Lower leg skin (tissue), 3 donors: ENCODE measurements at regions not wholly inside any gene's neighbourhood (a gene's known extent, or its start where the extent isn't known, plus 50 kb on each side); places are given as distances from the start of the nearest gene placed in this dataset.

ENCODE experiments used
- CTCF ChIP-seq, 3 donors: fragments of 450-650 bp; IDR thresholded peaks; one replicate each; pipeline ENCODE4 v1.5.1; 2016; ENCODE audit warnings: antibody characterized with exemption in 3 of 3, mild to moderate bottlenecking in 3 of 3, moderate library complexity in 2 of 3
- POLR2A ChIP-seq, 2 donors: fragments of 450-650 bp; IDR thresholded peaks; one replicate each; pipeline ENCODE4 v1.6.1; 2016 to 2017; ENCODE audit warnings: antibody characterized with exemption in 2 of 2, mild to moderate bottlenecking in 1 of 2, moderate library complexity in 1 of 2

GRCh38 chr9:88193766-88194165, 55.5 kb upstream of the SPATA31C2 start:
- TF ChIP-seq CTCF (IDR thresholded peaks at IDR 0.05) (no peak), POLR2A (IDR thresholded peaks at IDR 0.05) (no peak)
